ENCODE measurements at regions not wholly inside any gene's neighbourhood (a gene's known extent, or its start where the extent isn't known, plus 50 kb on each side); places are given as distances from the start of the nearest gene placed in this dataset.

DNA sequence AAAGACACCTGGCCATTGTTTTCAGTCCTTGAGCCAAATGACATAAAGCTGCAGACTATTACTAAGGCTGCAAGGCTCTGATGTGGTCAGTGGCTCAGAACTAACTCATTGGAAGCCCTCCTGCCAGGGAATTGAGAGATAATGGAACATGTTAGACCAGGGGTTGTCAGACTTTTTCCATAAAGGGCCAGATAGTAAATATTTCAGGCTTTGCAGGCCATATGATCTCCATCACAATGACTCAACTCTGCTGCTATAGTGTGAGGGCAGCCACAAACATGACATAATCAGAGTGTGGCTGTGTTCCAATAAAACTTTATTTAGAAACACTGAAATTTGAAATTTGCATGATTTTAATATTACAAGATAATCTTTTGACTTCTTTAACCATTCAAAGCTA lies 140.3 kb downstream of the TMEM30B start:
- in situ Hi-C loops (cut with HindIII; ENCODE audit: low sequenced_read_pairs) = loop anchor here (5.0 kb wide), 2 partner anchors 36 to 59 kb away; no protein-coding TSS in a partner anchor

DNA sequence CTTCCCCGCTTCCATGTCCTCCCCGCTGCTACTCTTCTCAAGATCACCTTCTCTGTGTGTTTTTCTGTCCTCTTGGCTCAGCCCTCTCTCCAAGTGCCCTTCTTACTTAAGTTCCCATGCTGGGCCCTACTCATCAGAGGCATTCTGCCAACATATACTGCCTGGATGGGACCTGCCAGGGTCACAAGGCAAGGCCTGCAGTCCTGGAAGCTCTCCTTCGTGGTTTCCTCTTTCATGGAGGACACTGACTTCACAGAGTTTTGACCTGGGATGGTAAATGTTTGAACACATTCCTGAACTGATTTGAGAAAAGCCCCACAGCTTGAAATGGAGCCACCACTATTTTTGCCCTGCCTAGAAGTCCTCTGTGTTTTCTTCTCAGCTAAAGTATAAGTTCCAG lies 140.9 kb downstream of the TMEM30B start:
- in situ Hi-C loops (cut with HindIII; ENCODE audit: low sequenced_read_pairs) = loop anchor here (5.0 kb wide), 2 partner anchors 37 to 58 kb away; no protein-coding TSS in a partner anchor

DNA sequence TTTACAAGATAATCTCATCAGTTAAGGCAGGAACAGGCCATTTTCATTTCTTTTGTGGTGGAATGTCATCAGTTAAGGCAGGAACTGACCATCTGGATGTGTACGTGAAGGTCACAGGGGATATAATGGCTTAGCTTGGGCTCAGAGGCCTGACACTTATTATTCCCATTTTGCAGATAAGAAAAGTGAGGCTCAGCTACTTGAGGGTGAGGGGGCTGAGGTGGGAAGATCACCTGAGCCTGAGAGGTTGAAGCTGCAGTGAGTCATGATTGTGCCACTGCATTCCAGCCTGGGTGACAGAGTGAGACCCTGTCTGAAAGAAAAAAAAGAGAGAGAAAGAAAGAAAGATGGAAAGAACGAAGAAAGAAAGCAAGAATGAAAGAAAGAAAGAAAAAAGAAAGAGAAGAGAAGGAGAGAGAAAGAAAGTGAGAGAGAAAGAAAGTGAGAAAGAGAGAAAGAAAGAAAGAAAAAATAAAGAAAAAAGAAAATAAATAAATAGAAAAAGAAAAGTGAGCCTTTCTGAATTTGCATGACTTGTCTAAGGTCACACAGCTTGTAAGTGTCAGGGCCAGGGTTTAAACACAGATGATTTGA lies 142.0 kb downstream of the TMEM30B start:
- in situ Hi-C loops (cut with HindIII; ENCODE audit: low sequenced_read_pairs) = no loop called here

DNA sequence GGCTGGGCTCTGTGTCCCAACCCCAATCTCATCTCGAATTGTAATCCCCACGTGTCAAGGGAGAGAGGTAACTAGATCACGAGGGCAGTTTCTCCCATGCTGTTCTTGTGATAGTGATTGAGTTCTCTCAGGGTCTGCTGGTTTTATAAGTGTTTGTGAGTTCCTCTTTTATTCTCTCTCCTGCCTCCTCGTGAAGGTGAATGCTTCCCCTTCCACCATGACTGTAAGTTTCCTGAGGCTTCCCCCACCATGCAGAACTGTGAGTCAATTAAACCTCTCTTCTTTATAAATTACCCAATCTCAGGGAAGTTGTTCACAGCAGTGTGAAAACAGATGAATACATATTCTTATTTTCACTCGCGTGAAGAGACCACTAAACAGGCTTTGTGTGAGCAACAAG lies 148.2 kb downstream of the TMEM30B start:
- in situ Hi-C loops (cut with HindIII; ENCODE audit: low sequenced_read_pairs) = no loop called here

DNA sequence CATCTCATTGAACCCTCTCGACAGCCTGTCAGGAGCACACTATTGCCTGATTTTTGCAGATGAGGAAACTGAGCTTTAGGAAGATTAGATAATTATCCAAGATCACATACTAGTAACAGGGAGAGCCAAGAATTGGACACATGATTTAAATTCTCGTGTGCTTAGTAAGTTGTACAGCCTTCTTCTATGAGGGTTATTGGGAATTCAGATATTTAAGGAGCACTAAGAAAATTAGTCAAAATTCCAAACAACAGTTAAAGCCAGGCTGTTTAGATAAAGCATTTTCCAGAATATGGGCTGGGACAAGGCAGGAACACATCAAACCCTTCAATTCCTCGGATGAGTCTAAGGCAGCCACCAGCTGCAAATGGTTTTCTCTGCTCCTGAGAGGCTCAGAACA lies 148.8 kb downstream of the TMEM30B start:
- in situ Hi-C loops (cut with HindIII; ENCODE audit: low sequenced_read_pairs) = no loop called here

DNA sequence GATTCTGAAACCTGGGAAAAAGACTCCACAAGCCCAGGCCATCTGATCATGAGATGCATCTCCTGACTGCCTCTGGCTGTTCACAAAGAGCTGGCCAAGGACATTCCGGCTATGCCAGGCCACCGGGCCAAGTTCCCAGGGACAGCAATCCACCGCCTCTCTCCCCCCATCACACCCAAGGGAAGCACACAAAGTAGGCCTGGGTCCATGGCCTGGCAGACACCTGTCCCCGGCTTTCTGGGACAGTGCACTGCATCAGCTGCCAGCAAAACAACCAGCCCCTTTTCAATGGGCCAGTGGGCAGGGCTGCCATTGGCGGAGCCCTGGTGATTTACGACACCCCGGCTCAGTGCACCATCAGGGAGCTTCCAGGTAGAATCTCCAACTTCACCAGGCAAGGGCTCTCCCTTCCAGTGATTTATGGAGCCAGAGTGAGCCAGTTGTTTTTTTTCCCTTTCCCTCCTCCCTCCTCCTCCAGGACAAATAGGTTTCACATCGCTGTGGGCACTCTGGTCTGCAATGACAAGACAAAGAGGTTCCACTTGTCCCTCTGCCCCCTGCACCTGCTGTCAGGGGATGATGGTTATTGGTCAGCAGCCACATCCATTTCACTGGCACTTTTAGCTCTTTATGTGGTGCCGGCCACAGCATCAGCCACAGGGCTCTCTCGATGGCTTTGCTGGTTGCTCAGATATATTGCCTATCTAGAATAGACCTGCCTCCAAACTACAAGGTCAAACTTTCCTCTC lies 149.6 kb downstream of the SLC38A6 start:
- in situ Hi-C loops (cut with HindIII; ENCODE audit: low sequenced_read_pairs) = no loop called here

DNA sequence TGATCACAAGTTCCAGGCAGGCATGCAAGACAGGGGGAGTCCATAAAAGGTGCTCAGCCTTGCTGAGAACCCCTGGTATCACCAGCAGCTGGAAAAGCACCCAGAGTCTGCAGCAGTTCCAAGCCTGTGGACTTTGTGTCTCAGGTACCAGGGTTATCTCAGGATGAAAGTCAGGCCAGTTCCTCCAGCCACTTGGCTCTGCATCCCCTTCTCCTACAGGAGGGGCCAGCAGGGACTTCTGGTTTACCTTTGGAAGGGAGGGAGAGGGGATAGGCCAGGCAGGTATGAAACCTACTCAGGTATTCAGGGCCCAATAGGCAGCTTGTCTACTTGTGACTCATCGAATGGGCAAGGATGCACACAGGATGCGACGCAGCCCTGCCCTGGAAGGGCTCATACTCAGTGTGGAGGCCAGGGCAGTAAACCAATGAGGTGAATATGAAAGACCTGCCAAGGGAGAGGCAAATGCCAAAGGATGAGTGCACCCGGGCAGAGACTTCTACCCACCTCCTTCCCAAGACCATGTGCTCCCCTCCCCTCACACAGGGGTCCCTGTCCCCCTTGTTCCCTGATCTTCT lies 148.2 kb downstream of the SLC38A6 start:
- in situ Hi-C loops (cut with HindIII; ENCODE audit: low sequenced_read_pairs) = no loop called here

DNA sequence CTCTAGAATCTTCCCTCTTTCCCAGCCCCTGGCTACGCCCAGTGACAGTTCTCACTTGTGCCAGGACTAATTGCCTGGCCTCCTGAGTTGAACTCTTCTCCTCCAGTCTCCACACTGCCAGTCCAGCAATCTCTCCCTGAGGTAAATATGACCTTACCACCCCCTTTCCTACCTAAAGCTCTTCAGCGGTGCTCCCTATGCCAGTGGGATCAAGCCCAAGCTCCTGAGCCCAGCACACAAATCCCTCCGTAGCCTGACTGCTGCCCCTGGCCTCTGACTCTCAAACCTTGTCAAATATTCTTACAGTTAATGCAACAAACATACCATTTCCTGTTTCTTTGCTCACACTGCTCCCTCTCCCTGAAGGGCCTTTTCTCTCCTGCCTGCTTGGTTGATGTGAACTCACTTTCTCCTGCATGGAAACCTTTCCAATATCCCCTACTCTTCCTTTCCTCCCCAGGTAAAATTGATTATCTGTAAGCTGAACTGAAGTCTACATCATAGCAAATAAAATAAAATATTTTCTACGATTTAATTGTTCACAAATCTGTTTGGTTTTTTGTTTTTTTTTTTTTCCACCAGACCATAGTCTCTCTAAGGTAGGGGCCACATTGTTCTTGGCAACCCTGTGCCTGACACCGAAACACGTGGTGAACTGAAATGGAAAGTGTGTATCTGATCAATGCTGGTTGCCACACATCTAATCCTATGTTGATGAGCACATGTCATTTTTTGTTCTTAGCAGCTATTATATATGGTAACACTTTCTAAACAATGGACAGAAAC lies 147.5 kb downstream of the SLC38A6 start:
- in situ Hi-C loops (cut with HindIII; ENCODE audit: low sequenced_read_pairs) = no loop called here

DNA sequence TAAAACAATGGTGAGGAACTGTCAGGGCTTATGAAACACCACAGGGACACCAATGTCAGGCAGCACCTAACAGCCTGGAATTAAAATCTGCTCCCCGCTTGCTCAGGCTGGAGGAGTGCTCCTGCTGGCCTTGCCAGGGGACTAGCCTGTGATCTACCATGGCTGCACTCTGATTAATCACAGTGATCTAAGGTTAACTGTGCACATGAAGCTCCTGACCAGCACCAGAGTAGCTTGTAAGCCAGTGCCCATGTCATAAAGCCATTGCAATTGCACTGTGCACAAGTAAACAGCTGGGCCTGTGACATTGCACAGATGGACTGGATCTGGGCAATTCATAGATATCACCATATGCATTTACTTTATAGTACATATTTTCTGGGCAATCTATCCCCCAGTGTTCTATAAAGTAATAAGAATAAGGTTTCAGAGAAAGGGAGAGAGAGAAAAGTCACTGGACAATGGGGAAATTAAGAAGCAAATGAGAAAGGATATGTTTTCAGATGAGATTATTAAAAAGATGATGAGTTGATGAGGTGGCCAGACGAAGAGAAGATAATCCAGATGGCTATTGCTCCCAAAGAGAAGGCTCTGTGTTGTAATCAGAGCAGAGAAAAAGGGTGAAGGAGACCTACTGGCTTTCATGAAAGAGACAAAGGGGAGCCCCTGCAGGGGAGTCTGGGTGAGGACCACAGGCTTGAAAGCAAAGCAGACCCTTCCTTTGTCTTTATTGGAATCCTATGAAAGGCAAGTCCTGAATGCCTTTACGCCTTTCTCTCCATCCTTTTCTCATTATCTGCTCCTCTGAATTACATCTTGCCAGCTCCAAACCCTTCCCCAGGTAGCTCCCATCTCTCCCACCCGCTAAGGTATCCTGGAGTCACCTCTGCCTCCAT lies 145.8 kb downstream of the SLC38A6 start:
- in situ Hi-C loops (cut with HindIII; ENCODE audit: low sequenced_read_pairs) = no loop called here

DNA sequence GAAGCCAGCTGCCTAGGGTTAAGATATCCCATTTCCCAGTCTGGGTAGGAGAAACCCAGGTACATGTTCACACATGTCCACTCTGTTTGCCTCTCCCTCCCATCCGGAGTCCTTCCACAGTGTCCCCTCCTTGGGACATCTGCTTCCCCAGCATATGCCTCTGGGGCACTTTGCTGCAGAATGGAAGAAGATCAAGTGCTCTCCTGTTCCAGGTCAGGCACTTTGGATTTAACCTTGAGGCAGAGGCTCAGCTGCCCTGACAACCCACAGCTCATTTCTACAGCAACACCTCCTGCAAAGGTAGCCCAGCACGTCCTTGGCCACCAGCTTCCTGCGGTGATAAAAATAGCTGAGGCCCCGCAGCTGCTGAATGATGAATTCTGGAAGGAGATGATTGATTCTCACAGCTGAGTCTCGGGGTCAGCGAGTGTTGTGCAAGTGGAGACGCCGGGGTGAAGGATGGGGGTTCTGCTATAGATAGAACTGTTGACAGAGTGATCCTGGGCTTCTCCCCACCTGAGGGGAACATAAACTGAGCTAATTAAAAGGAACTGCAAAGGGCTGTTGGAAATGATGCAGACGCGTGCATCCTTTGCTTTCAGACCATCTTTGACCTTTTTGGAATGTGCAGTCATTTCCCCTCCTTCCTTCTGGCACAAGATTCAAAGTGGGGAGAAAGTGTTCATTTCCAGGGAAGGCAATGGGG lies 145.0 kb downstream of the SLC38A6 start:
- in situ Hi-C loops (cut with HindIII; ENCODE audit: low sequenced_read_pairs) = no loop called here

DNA sequence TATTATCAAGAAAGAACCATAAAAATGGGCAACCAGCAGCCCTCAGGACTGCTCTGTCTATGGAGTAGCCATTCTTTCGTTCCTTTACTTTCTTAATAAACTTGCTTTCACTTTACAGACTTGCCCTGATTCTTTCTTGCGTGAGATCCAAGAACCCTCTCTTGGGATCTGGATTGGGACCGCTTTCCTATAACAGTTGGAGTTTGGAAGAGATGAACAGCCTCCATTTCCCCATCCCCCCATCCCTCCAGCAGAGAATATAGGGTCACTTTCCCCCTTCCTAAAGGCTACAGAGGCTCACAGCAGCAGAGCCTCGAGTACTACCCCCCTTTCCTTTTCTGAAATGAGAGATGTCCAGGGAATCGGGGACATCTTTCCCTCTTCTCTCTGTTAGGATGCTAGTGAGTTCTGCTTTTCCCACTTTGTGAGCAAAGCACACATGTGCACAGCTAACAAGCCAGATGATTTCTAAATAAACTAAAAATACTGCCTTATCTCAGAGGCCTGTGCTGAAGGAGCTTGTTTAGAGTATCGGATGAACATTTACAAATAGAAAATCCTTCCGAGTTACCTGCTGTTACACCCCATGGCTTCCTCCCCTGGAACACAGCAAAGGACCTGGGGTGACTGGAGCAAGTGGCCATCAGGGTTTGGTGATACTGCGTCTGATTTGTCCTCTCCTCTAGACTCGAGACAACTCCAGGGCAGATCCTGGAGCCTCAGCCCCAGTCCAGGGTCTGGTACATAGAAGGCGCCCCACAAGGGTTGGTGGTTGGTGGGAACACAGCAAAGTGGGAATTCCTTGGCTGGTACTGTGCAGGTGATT lies 144.2 kb downstream of the SLC38A6 start:
- in situ Hi-C loops (cut with HindIII; ENCODE audit: low sequenced_read_pairs) = no loop called here

DNA sequence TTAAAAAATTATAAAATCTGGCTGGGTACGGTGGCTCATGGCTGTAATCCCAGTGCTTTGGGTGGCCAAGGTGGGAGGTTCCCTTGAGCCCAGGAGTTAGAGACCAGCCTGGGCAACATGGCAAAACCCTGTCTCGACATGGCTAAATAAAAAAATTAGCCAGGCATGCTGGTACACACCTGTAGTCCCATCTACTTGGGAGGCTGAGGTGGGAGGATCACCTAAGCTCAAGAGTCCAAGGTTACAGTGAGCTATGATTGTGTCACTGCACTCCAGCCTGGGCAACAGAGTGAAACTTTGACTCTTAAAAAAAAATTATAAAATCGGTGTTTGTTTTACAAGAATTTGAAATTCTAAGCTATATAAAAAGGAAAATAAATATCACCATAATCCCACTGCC lies 141.8 kb downstream of the SLC38A6 start:
- in situ Hi-C loops (cut with HindIII; ENCODE audit: low sequenced_read_pairs) = no loop called here

DNA sequence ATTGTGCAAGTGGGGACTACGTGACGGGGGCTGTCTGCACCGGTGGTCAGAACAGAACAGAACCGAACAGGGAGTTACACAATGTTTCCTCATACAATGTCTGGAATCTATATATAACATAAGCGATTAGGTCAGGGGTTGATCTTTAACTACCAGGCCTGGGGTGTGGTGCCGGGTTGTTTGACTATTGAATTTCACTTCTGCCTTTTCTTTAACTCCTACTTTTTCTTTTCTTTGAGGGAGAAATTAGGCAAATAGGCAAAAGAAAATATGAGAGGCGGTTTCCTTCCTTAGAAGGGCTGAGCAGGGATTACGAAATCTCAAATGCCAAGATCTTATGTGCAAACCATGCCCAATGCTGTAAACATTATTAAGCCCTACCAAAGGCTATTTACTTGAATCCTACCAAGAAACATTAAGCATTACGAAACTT lies 140.3 kb downstream of the SLC38A6 start:
- in situ Hi-C loops (cut with HindIII; ENCODE audit: low sequenced_read_pairs) = no loop called here

DNA sequence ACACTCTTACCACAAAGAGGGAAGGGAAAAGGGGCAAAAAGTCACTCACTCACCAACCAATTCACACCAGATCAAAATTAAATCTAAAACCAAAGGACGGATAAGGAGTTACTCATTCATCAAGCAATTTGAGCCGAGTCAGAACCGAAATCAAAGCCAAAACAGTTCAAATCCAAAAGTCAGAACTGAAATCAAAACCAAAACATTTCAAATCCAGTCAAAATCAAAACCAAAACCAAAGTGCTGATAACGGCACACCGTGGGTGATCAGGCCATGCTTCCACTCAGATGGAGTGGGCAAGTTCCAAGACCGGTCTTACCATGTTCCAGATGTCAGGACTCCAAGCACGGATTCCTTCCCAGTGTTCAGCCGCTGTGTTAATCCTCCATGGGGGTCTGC lies 139.5 kb downstream of the SLC38A6 start:
- in situ Hi-C loops (cut with HindIII; ENCODE audit: low sequenced_read_pairs) = no loop called here

DNA sequence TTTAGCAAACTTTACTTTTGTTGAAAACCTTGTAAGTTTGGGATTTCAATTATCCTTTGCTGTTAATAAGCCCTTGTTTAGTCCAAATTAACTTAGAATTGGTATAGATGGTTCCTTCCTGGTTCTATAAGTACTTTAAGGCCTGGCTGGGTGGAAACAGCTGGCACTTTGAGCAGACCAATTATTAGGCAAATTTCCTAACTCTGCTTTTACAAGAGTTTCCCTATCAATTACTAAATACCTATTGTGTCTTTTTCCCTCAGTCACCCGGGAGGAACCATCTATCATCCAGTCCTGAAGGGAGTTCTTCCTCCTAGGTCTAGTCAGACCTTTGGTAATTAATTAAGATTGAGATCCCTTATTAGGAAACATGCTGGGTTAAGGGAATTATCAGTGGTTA lies 138.0 kb downstream of the SLC38A6 start:
- in situ Hi-C loops (cut with HindIII; ENCODE audit: low sequenced_read_pairs) = no loop called here

DNA sequence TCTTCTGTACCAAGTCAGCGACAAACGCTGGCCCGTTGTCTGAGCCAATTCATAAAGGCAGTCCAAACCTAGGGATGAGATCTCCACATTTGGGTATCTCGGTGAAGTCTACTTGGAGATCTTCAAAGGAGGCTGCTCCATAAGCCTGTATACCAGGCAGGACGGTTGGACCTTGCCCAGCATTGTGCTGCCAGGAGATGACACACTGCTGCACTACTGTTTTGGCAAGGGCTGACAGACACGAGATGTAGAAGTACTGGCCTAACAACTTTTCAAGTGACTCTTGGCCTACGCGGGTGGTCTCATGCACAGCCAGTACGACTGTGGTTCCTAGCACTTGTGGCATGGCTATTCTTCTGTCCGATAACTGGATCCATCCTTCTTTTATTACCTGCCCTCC lies 135.3 kb downstream of the SLC38A6 start:
- in situ Hi-C loops (cut with HindIII; ENCODE audit: low sequenced_read_pairs) = no loop called here

DNA sequence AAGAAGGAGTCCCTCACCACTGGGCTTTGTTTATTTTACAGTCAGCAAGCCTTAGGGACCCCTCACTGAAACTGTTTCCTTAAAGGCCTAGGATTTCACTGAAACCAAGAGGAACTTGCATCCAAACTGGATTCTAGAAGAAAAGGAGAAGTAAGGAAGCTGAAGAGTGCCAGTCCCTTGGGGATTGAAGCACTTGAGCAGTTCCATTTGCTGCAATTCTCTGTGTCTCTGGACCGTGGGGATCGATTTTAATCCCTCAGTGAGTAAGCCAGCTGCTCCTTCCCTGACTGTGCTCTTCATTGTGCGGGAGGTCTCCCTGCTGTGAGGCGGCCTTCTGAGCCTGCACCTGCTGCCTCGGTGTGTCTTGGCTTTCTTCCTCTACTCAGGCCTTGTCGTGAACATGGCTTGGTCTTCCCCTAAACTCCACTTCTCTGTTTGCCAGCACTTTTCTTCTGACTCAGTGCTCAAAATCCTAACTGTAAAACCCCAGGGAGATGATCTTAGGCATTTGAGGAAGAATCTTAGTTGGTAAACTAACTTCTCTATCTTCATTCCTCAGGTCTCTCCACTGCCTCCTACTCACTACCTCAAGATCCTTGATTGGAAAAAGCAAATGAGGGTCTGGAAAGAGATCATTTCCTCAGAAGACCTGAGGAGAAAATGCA lies 132.6 kb downstream of the SLC38A6 start:
- in situ Hi-C loops (cut with HindIII; ENCODE audit: low sequenced_read_pairs) = no loop called here

DNA sequence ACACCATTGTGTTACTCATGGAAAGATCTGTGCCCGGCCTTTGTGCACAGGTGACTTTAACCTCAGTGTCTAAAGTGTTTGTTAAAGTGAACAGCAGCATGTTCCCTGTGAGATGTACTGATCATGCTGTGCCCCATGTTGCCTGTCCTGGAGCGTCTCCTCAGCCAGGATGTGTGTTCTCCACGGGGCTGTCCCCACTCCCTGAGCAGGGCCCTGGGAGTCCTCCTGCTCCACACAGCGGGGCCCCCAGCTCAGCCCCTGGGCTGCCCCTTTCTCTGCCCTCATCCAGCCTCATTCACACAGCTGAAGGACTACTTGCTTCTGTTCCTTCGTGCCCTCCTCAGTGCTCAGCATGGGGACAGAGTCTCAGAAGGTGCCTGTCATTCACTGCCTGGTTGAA lies 131.5 kb downstream of the SLC38A6 start:
- in situ Hi-C loops (cut with HindIII; ENCODE audit: low sequenced_read_pairs) = no loop called here

Measured in endothelial cell of hepatic sinusoid (primary cell).